ENCODE measurements at regions not wholly inside any gene's neighbourhood (a gene's known extent, or its start where the extent isn't known, plus 50 kb on each side); places are given as distances from the start of the nearest gene placed in this dataset.

DNA sequence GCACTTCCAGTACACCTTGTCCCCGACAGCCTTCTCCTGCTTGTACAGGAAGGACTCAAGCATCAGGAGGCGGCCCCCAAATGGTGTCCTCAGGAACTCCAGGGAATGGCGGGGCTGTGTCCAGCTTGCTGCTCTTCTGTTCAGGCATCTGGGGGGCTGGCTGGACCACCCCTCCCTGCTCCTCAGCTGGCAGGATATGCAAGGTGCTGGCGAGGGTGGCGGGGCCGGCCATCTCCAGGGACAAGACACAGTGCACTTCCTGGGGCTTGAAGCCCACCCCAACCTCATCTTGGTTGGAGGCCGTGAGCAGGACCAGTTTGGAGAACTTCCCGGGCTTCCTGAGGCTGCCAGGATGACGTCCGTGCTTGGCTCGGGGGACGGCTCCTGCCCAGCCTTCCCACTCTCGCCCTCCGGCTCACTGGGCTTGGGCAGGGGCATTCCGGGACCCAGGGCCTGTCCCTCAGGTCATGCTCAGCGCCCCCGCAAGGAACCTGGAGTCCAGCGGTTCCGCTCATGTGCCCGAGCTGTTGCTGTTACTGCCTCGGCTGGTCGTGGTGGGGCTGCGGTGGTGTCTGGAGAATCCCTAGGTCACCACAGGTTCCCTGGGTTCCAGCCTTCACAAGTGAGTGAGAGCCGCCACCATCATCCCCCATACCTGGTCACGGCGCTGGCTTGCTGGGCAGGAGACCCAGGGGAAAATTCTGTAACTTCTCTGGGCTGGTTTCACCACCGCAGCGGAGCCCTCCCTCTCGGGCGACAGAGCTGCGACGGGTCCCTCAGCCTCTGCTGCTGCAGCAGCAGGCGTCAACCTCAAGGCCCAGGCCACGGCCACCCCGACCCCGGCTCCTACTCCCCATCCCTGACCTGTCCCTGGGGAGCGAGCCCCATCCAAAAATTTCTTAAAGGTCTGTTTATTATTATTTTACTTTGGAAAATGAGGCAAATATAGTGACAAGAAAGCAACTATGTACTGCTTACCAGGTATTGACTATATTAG, 82.8 kb upstream of the FXR1 start:
- no peak for DNase-seq

DNA sequence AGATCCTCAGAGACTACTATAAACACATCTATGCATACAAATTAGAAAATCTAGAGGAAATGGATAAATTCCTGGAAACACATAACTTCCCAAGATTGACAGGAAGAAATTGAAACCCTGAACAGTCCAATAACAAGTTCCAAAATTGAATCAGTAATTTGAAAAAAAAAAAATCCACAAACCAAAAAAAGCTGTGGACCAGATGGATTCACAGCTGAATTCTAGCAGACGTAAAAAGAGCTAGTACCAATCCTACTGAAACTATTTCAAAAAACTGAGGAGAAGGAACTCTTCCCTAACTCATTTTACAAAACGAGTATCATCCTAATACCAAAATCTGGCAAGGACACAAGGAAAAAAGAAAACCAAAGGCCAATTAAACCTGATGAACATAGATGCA, 77.0 kb upstream of the FXR1 start:
- no peak for DNase-seq

DNA sequence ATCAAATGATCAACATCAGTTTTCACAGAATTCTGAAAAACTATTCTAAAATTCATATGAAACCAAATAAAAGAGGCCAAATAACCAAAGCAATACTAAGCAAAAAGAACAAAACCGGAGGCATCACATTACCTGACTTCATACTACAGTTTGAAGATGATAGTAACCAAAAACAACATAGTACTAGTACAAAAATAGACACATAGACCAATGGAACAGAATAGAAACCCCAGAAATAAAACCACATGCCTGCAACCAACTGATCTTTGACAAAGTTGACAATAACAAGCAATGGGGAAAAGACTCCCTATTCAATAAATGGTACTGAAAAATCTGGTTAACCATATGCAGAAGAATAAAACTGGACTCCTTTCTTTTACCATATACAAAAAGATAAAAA, 75.7 kb upstream of the FXR1 start:
- DNase-seq = no peak

DNA sequence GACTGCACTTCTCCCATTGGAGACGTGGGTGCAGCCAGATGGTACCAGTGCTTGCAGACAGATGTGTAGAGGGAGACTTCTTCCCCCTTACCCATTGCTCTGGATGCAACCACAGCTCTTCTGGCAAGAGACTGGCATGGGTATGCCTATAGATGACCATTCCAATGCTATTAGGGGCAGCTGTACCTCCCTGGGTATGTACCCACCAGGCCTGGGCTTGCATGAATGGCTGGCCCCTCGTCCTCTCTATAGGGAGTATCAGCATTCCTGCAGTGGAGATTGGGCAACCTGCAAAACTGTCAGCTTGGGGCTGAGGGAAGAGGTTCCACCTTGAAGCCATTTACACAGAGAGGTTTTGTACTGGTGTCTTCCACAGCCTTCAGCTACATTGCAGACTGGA, 57.6 kb upstream of the FXR1 start:
- DNase-seq = no peak

DNA sequence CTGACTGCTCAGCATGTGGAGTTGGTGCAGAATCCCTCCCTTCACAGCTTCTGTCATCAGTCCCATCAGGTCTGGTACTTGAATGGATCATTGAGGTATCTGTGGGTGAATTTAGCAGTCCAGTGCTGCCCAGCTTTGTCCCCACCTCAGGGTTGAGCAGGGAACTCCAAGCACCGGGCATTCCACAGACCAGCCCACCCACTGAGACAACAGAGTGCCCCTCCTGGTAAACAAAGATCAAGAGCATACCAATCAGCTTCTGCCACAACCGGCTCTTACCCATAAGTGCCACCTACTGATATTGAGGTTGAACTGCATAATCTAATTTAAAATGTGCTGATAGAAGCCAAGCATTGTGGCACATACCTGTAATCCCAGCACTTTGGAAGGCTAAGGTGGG, 57.1 kb upstream of the FXR1 start:
- DNase-seq = peak; percentile 21

DNA sequence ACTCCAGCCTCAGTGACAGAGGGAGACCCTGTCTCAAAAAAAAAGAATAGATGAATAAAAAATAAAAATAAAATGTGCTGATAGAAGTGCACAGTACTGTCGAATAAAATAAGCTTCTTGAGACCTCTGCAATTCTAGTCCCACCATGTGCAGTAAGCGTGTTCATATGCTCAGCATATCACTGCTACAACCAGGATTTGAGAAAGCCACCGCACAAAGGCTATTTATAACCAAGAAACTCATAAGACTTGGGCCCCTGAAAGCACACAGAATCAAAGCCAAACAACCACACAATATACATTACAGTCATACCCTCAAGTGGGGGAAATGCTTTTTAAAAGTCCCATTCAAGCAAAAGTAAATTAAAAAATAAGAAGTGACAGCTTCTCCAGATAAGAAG, 56.5 kb upstream of the FXR1 start:
- DNase-seq = no peak

DNA sequence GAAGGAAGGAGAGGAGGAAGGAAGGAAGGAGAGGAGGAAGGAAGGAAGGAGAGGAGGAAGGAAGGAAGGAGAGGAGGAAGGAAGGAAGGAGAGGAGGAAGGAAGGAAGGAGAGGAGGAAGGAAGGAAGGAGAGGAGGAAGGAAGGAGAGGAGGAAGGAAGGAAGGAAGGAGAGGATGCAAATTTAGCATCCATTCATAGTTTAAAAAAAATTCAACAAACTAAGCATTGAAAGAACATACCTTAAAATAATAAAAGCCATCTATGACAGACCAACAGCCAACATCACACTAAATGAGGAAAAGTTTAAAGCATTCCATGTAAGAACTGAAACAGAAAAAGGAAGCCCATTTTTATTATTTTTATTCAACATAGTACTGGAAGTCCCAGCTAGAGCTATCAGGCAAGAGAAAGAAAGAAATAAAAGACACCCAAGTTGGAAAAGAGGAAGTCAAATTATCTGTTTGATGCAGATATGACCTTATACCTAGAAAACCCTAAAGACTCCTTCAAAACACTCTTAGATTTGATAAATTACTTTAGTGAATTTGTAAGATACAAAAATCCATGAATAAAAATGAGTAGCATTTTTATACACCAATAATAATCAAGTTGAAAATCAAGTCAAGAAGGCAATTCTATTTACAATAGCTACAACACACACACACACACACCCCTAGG, 52.2 kb upstream of the FXR1 start:
- DNase-seq = no peak

All from DMS53 (cell line).